ENCODE measurements at regions not wholly inside any gene's neighbourhood (a gene's known extent, or its start where the extent isn't known, plus 50 kb on each side); places are given as distances from the start of the nearest gene placed in this dataset.

- no peak for TF ChIP-seq CTCF (IDR thresholded peaks at IDR 0.05)
- no peak for TF ChIP-seq POLR2A (IDR thresholded peaks at IDR 0.05)
Measured at GRCh38 chr6:170164271-170164900, 126.5 kb downstream of the DLL1 start.

Measured in upper lobe of left lung (tissue), 4 donors.